Smooth muscle cell (in vitro differentiated cells): ENCODE measurements at regions not wholly inside any gene's neighbourhood (a gene's known extent, or its start where the extent isn't known, plus 50 kb on each side); places are given as distances from the start of the nearest gene placed in this dataset.

ENCODE experiments used
- DNase-seq: peaks from one replicate; lab custom pipeline; 2025; ENCODE audit not compliant: unreplicated experiment; lab: John Stamatoyannopoulos, UW
- H2AFZ ChIP-seq: fragments of 200-600 bp; sonication (generic); 2 replicates; pipeline ENCODE4 v1.6.0; 2016; ENCODE audit warnings: antibody characterized with exemption, low read depth, mild to moderate bottlenecking
- H3F3A ChIP-seq: fragments of 200-600 bp; sonication (generic); 2 replicates; pipeline ENCODE4 v1.6.0; 2017; ENCODE audit warnings: antibody characterized with exemption, low read depth
- H3K27ac ChIP-seq: fragments of 200-600 bp; sonication (generic); 2 replicates; pipeline ENCODE4 v1.5.1; 2016; ENCODE audit warnings: low read depth, mild to moderate bottlenecking
- H3K27me3 ChIP-seq: fragments of 200-600 bp; sonication (generic); 2 replicates; pipeline ENCODE4 v1.6.1; 2016; ENCODE audit warnings: low read depth, mild to moderate bottlenecking
- H3K36me3 ChIP-seq: fragments of 200-600 bp; sonication (generic); 2 replicates; pipeline ENCODE4 v1.5.1; 2016; ENCODE audit warnings: low read depth
- H3K4me1 ChIP-seq: fragments of 200-600 bp; sonication (generic); 2 replicates; pipeline ENCODE4 v1.5.1; 2016; ENCODE audit warnings: low read depth
- H3K4me2 ChIP-seq: fragments of 200-600 bp; sonication (generic); 2 replicates; pipeline ENCODE4 v1.6.0; 2016; ENCODE audit warnings: mild to moderate bottlenecking
- H3K4me3 ChIP-seq: fragments of 200-600 bp; sonication (generic); 2 replicates; pipeline ENCODE4 v1.5.1; 2016; ENCODE audit warnings: mild to moderate bottlenecking
- H3K79me2 ChIP-seq: fragments of 200-600 bp; sonication (generic); 2 replicates; pipeline ENCODE4 v1.6.0; 2016; ENCODE audit warnings: low read depth, mild to moderate bottlenecking
- H3K9ac ChIP-seq: fragments of 200-600 bp; sonication (generic); 2 replicates; pipeline ENCODE4 v1.6.0; 2016; ENCODE audit warnings: low read depth
- H3K9me3 ChIP-seq: fragments of 200-600 bp; sonication (generic); replicated peaks from 2 replicates; pipeline ENCODE4 v1.5.1; 2016; ENCODE audit warnings: low read depth
- H4K20me1 ChIP-seq: fragments of 200-600 bp; sonication (generic); 2 replicates; pipeline ENCODE4 v1.6.0; 2016; ENCODE audit warnings: low read depth
- WGBS: methylation state at CpG from one replicate; pipeline ENCODE4 v1.1.7; 2016; ENCODE audit warnings: low lambda C conversion rate; 5-methylcytosine and 5-hydroxymethylcytosine counted together
- TF ChIP-seq, protein P1 (sequence below): fragments of 200-600 bp; sonication (generic); IDR thresholded peaks from 2 replicates; pipeline ENCODE4 v1.5.1; 2017; ENCODE audit warnings: borderline replicate concordance, mild to moderate bottlenecking, antibody characterized with exemption; ENCODE audit not compliant: insufficient read depth, poor library complexity, severe bottlenecking

DNA sequence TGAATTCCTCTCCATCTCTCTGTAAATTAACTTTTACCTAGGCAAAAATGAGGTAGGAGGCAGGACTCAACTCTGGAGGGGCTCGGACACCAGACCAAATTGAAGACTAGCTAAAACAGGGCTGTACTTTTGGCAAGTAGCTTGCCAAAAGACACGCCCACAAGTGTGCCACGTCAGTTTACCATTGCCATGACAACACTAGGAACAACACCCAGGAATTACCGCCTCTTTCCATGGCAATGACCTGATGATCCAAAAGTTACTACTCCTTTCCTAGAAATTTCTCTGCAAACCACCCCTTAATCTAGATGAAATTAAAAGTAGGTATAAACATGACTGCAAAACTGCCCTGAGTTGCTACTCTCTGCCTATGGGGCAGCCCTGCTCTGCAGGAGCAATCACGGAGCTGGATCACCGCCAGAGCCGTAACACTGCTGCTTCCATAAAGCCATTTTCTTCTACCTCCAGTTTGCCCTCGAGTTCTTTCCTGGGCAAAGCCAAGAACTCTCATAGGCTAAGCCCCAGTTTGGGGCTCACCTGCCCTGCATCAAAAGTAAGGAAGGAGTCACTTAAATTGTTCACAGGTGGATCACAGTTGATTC, 66.0 kb upstream of the FAM136A start:
- Histone ChIP-seq H3K27me3 (no peaks in the 10 kb centered on the region), H3K4me2 (no peak overlapping the region), H3F3A (no peaks in the 10 kb centered on the region), H3K9ac (no peak overlapping the region), H3K36me3 (no peaks in the 10 kb centered on the region), H3K9me3 (no peaks in the 10 kb centered on the region), H3K4me3 (no peak overlapping the region), H3K27ac (no peak overlapping the region), H3K4me1 (no peaks in the 10 kb centered on the region), H2AFZ (no peak overlapping the region), H3K79me2 (no peaks in the 10 kb centered on the region), H4K20me1 (no peaks in the 10 kb centered on the region)
- DNase-seq: no peak
- WGBS: 75% methylated on average over 8 of the region's 8 CpGs
- TF ChIP-seq, protein P1, sequence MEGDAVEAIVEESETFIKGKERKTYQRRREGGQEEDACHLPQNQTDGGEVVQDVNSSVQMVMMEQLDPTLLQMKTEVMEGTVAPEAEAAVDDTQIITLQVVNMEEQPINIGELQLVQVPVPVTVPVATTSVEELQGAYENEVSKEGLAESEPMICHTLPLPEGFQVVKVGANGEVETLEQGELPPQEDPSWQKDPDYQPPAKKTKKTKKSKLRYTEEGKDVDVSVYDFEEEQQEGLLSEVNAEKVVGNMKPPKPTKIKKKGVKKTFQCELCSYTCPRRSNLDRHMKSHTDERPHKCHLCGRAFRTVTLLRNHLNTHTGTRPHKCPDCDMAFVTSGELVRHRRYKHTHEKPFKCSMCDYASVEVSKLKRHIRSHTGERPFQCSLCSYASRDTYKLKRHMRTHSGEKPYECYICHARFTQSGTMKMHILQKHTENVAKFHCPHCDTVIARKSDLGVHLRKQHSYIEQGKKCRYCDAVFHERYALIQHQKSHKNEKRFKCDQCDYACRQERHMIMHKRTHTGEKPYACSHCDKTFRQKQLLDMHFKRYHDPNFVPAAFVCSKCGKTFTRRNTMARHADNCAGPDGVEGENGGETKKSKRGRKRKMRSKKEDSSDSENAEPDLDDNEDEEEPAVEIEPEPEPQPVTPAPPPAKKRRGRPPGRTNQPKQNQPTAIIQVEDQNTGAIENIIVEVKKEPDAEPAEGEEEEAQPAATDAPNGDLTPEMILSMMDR: no peak

DNA sequence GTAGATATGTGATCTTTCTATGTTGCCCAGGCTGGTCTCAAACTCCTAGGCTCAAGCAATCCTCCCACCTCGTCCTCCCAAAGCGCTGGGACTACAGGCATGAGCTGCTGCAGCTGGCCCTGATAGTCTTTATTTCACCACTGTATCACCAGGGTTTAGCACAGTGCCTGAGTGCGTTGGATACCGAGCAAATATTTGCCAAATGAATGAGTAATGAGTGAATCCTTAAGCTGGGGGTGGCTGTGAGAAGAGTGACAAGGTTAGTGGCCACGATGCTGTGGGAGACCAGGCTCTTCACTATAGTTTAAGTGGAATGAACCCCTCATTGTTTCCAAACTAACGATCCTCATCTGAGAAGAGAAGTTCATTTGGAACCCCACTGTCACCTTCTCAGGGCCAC, 60.8 kb upstream of the FAM136A start:
- Histone ChIP-seq H3K27ac (no peak overlapping the region), H3K4me3 (no peak overlapping the region), H3K36me3 (no peaks in the 10 kb centered on the region), H3K9ac (no peak overlapping the region), H3F3A (no peaks in the 10 kb centered on the region), H3K4me2 (no peak overlapping the region), H3K27me3 (no peaks in the 10 kb centered on the region), H3K79me2 (no peaks in the 10 kb centered on the region), H2AFZ (no peak overlapping the region), H3K4me1 (no peaks in the 10 kb centered on the region), H4K20me1 (no peaks in the 10 kb centered on the region), H3K9me3 (no peaks in the 10 kb centered on the region)
- TF ChIP-seq, protein P1: no peak
- WGBS: 87% methylated on average over 6 of the region's 6 CpGs
- DNase-seq: no peak

DNA sequence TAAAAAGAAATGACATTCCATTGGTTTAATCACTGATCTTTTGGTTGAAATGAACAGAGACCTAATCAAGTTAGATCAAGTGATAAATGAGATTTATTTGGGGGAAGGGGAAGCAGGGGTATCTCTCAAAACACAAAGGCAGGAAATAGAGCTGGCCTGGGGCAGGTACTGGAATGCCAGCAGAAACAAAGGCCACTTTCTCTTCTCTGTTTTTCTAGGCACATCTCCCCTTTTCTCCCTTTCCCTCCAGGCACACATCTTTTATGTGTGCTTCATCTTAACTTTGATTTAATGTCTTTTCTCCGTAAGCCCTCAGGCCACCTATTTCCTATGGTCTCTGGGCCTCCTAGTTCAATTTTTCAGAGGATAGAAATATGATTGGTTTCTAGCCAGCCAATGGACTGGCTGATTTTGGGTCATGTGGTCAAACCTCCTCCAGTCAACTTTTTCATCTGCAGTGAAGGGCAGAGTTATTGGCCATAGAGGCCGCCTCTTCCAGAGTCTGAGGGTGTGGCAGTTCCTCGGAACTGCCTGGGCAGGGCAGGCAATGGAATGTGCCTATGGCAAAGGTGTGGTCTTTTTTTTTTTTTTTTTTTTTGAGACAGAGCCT, 58.9 kb upstream of the FAM136A start:
- Histone ChIP-seq H2AFZ (no peak overlapping the region), H3K27ac (no peak overlapping the region), H3K9ac (no peak overlapping the region)

More for the DNA sequence above, 58.9 kb upstream of the FAM136A start:
- H3K36me3 ChIP-seq: no peaks in the 10 kb centered on the region
- WGBS: 90% methylated on average over 3 of the region's 3 CpGs
- H3K27me3 ChIP-seq: no peaks in the 10 kb centered on the region
- no peaks in the 10 kb centered on the region for H3F3A ChIP-seq
- H3K9me3 ChIP-seq: no peaks in the 10 kb centered on the region
- no peaks in the 10 kb centered on the region for H3K4me1 ChIP-seq
- no peaks in the 10 kb centered on the region for H4K20me1 ChIP-seq
- no peak overlapping the region for H3K4me2 ChIP-seq
- TF ChIP-seq, protein P1: no peak
- H3K79me2 ChIP-seq: no peaks in the 10 kb centered on the region
- no peak overlapping the region for H3K4me3 ChIP-seq
- DNase-seq: no peak
